GM19452 (cell line): ENCODE measurements at regions not wholly inside any gene's neighbourhood (a gene's known extent, or its start where the extent isn't known, plus 50 kb on each side); places are given as distances from the start of the nearest gene placed in this dataset.

ENCODE experiments used
- ATAC-seq: cut with Tn5 transposase; IDR thresholded peaks from one replicate; pipeline ENCODE4 v1.9.1; 2021; ENCODE audit not compliant: unreplicated experiment

DNA sequence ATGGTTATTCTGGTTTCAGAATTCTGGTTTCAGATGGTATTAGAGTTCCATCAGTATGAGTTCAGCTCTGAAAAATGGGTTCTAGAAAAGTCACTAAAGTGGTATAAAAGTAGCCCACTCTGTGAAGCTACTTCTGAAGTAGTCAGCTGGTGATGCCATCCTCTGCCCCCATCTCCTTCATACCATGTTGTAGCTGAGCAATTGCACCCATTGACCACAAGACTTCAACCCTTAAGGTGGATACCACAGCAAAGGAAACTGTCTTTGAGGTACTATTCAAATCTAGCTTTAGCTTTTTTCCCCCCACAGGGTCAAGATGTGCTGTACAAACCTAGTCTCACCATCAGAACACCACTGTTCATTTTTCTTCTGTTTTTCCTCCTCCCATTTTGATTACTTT lies 444.9 kb downstream of the DMAC1 start:
- ATAC-seq: no peak

DNA sequence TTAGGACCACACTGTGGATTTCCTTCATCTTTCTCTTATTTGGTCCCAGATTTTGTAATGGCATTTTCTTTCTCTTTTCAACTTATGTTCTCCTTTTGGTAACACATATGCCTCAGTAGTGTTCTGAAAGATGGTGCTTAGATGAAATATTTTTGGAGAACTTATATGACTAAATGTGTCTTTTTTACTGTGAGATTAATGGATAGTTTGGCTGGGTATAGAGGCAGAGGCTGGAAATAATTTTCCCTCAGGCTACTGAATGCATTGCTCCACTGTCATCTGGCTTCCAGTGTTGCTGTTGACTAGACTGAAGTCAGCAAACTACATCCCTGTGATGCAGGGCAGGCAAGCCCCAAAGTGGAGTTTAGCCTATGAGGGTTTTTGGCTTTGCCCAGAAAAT lies 450.9 kb downstream of the DMAC1 start:
- no peak for ATAC-seq

DNA sequence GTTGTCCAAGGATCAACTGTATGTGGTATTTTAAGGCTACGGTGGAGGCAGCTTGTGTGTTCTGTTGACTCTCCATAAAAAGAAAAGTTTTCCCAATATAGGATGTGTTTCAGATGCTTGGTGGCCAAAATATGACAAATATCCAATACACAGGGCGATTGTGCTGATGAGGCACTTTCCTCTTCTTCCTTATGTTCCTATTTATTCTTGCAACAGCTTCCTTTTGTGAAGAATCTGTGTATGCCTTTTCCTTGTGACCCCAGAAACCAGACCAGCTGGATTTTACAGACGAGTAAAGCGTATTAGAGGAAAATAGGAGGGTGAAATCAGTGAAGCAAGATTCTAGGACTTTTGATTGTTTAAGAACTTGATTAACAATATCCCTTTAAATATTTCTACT lies 452.0 kb downstream of the DMAC1 start:
- ATAC-seq: no peak

DNA sequence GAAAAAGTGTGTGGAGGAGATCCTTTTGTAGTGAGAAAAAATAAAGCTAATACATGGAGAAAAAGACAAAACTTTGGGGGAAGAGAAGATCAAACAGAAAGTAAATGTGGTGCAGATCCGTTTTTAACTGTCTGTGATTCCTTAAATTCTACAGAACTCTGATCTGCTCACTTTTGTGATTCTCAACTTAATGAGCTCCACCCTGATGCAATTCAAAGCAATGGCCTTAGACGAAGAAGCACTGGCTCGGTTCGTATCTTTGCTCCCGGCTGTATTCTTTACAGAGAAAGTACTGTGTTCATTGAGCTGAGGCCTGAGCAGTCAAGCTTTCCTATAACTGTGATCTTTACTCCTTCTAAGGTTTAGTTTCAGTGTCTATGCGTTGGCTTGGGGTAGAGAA lies 453.4 kb downstream of the DMAC1 start:
- no peak for ATAC-seq

DNA sequence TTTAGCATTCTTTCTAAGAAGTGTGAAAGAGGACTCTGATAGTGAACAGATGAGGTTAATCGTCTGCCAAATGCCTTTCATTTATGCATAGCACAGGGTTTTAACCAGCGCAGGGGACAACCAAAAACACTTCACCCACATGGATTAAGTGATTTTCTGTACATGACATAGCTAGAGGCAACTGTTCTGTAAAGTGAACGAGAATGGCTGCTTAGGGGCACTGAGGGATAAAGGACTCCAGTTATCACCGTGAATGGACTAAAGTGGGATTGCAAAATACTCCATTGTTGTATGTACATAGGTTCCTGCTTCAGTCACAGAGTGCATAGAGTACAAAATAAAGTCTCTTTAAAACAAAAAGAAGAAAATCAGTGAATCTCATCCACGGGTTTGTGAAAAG lies 456.8 kb downstream of the DMAC1 start:
- ATAC-seq: no peak

DNA sequence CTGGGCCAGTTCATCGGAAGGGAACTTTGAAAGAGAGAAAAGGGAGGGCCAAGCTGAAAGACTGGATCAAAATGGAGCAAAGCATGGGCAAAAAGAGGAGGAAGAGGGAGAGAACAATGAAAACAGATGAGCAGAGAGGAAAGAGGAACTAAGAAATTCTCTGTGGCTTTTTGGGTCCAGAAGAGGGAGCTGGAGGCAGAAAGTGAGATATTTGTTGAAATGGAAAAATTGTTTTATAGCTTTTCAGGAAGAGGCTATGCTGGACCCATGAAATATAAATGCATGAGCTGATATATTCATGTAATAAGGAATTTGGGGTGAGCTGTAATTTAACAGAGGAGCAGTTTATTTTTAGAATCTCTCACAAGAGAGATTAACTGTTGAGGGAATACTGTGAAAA lies 457.3 kb downstream of the DMAC1 start:
- ATAC-seq: peak; percentile 89

DNA sequence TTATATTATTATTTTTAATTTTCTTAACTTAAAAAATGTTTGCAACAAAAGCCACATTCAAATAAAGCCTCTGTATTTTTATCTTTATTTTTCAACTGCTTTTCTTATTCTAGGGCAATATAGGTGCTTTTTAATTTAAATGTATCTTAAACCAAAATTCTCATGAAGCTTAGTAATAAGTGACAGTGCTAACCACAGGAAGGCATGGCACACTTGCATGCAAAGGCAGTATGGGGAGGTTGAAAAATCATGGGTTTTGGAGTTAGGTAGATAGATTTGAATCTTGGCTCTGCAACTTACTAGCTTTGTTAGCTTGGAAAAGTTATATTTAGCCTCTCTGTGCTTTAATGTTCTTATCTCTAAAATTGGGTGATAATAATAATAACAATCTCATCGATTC lies 458.0 kb downstream of the DMAC1 start:
- ATAC-seq: peak; percentile 52

DNA sequence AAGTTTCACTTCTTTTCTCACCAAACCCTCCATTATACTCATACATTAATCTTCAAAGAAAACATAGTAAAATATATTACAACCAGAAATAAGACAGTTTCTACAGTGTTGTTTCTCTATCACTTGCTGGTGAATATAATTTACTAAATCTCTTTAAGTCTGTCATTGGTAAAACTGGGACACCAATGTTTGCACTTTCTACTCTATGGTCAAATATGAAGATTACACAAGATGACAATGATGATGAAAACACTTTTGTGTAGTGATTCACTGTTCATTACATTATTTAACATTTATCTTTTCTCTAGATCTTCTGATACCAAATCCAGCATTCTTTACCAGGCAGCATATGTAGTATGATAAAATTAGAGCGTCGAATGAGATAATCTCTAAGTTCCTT lies 459.1 kb downstream of the DMAC1 start:
- ATAC-seq: no peak

DNA sequence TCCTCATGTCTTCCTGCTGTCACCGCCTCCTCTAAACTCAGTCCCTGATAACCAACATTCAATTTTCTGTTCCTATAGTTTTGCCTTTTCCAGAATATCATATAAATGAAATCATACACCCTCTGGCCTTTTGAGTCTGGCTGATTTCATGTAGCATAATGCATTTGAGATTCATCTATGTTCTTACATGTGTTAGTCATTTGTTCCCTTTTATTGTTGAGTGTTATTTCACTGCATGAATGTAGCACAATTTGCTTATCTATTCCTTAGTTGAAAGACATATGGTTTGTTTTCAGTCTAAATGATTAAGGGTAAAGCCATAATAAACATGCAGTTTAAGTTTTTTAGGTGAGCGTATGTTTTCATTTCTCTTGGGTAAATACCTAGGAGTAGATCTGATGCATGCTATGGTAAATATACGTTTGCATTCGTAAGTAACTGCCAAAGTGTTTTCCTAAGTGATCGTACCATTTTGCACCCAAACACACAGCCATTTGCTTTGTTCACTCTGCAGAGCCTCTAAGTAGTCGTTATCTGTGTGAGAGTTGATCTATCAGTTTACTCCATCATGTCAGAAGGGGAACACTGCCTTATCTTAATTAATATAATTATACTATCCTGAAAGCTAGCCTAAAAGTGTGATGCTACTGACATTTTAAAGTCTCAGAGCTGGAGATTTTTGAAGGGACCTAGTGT lies 460.8 kb downstream of the DMAC1 start:
- ATAC-seq: no peak

DNA sequence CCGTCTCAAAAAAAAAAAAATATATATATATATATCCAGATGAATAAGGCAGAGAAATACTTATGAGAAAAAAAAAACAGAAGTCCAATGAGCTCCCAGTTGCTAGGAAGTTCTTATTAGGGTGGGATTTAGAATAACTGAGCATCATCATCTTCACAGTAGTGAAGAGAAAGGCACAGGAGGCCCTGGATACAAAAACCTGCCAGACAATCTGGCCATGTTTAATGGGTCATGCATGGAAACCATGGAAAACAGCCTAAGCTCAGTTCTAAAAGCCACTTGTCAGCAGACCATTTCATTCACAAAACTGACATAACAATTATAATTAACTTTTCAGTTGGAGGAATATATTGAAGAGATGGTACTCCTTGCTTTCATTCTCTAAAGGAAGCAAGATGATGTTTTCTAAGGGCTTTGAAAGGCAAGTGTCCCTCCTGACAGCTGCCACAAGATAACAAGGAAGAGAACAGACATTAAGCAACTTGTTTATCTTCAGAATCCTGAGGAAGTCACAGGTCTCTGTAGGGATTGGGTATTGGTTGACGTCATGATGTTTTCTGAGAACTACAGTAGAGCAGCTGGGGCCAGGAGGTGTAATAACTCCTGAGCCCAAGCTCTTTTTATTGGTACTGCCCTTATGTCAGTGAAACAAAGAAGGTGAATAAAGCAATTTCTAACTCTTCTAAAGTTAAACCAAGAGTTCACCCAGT lies 463.1 kb downstream of the DMAC1 start:
- ATAC-seq: no peak

DNA sequence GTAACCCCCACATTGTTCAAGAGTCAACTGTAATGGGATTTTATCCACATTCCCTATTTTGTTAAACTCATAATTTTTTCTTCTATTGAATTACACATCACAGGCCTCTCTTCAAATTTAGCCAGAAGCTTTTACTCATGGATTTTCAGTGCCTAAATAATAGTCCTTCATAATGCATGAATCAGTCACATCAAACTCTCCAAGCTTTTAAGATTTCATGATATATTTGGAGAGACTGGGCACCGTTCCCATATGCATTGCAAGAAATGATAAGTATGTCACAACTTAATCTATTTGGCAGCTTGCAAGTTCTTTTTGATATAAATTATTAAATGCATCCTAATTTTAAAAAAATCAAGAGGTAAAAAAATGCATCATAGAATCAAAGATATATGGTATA lies 465.9 kb downstream of the DMAC1 start:
- ATAC-seq: no peak

DNA sequence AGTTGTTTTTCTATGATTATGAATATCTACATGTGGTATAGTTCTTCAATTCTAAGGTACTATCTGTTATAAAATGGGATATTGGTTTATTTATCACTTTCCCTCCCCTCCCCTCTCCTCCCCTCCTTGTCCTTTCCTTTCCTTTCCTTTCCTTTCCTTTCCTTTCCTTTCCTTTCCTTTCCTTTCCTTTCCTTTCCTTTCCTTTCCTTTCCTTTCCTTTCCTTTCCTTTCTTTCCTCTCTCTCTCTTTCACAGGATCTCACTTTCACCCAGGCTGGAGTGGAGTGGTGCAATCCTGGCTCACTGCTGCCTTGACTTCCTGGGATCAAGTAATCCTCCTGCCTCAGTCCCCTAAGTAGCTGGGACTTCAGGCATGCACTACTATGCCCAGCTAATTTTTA lies 466.8 kb downstream of the DMAC1 start:
- no peak for ATAC-seq

DNA sequence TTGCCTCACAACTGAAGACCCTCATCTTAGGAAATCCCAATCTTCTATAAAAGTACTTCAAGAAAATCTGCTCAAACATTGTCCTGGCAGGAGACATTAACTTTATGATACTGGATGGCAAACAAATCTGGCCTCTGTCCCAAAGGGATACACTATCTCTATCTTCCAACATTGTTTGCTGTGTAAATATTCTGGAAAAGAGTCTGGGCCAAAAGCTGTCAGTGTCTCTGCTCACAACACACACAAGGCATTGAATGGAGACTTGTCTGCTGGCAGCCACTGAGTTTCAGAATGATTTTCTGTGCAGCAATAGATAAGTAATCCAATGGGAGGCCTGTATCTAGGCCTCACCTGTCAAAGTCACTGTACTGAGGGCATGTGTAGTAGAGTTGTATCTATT lies 471.1 kb downstream of the DMAC1 start:
- ATAC-seq: no peak

DNA sequence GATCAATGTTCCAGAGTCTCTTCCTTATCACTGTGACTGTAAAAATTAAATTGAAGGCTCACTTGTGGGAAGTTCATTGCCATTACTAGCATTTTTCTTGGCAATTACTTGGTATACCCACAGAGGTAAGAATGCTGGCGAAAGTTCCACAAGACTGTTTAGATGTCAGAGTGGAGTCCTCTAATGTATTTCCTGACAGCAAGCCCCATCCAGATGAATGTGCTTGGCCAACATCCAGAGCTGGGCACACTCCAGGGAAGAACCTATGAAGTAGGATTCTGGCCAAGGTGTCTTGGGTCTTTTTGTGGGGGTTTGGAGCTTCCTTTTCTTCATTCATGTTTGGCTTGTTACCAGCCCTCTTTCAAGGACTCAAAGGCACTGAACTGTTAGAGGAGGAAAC lies 473.6 kb downstream of the DMAC1 start:
- ATAC-seq: no peak

DNA sequence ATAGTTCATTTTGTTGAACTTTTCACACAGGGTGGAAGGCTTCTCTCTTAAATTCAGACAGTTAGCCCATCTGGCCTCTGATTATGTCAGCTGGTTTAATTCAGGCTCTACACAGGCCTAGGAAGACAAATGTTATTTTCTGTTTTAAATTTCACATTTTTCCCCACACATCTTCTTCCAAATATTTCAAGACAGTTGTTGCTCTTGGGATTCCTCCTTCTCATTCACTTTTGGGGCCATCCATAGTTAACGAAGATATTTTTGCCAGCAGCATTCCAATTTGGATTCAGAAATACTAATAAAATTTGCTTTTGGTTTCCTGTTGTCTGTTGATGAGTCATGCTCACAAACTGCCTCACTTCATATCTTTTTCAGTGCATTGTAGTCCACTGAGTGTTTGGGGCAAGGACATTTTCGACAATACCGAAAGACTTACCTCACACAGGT lies 475.4 kb downstream of the DMAC1 start:
- ATAC-seq: no peak

DNA sequence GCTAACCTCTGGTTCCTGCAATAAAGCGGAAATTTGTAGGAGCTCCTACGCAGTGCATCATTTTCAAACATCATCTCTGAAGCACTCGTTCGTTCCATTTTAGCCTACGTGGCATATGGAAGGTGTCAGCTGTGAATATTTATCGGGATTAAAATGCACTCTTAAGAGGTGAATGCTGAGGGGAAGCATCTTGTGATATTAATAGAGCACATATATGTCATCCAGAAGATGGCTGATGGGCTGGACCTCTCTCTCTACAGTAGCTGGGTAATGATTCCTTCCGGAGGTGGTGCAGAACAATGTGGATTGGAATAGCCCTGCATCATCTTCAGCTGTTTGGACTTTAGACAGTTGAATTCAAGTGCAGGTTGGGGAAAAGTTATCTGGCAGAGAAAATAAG lies 478.7 kb downstream of the DMAC1 start:
- no peak for ATAC-seq

DNA sequence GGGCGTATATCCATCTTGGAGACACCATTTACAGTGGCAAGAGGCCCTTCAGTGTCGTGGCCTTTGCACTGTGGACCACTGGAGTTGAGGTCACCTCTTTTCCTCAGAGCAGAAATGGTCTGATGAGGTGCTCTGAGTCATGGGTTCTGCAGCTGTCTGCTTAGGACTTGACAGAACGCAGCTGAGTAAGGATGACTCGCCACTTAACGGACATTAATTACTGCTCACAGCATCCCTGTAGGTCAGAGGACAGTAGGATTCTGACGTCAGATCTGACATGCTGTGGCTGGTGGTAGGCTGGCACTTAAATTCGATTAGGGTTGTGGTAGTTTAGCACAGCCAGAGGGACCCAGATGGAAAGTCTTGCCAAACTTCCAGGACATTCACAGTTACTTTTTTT lies 479.4 kb downstream of the DMAC1 start:
- ATAC-seq: no peak

DNA sequence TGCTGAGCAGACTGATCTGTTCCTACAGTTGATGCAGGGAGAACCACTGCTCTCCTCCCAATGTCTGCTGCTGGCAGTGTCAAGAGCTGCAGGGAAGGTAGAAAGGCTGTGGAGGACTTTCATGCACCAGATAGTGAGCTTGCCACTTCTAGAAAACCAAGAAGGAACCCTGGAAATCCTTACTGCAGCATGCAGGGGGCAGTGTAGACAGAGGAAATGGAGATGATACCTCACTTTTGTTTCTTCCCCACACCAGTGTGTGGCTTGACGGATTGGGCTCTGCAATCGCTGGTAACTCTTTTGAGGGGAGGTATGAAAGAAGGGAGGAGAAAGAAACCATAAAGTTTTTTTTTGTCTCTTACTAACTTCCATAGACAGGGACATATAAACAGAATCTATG lies 480.7 kb downstream of the DMAC1 start:
- ATAC-seq: no peak

DNA sequence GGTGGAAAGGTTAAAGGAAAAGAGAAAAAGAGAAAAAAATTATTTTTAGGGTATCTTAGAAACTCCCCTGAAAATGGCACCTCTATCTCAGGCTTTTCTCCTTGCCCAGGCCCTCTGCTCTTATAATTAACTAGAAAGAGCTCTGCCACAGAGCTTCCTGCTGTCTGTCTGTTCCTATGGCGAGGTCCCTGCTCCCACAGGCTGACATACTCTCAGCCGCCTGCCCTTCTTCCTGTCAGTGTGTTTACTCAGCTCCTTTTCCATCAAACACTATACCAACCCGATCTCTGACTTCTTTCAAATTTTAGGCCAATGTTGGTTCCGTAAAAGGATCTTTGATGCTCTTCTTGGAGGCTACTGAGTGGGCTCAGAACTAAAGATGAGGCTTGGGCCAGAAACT lies 482.6 kb downstream of the DMAC1 start:
- ATAC-seq: no peak

DNA sequence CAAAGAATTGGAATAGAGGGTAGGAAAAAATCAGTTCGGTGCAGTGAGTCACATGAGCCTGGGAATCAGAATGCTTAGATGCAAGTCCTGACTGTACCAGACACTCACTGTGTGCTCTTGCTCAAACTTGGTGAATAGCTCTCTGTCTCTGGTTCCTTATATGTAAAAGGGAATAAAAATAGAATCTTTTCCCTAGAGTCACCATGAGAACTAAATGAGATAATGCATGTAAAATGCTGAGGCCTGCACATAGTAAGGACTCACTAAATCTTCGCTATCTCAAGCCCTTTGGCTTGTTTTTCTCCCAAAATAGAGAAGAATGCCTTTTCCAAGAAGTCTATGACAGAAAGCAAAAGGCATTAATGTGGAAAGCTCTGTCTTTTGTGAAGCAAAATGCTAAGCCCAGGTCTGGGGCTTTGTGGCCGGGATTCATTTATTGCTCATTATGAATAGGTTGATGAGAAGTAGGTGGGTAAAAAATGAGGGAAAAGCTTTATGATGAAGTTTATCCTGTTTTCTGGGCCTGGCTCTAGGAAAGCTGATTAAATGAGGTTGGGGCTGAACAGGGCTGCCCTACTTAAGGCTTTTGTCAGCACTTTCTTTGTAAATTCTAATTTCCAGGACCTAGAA lies 483.3 kb downstream of the DMAC1 start:
- ATAC-seq: no peak

DNA sequence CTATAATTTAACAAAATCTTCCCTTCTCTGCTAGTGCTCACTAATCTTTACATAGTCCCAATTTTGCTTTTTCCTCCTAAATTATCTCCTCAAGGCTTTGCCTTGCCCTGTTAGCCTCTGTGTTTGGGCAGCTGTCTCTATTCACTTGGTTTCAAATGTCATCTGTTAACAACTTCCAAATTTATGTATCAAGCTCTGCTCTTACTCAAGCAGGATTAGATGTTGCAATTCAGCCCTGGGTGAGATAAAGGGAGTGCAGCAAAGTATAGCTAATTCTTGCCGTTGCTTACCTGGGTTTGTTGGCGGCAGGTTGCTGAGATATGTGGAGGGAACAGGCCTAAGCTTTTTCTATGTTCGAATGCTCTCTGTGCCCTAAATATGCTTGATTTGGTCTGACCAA lies 483.8 kb downstream of the DMAC1 start:
- no peak for ATAC-seq

DNA sequence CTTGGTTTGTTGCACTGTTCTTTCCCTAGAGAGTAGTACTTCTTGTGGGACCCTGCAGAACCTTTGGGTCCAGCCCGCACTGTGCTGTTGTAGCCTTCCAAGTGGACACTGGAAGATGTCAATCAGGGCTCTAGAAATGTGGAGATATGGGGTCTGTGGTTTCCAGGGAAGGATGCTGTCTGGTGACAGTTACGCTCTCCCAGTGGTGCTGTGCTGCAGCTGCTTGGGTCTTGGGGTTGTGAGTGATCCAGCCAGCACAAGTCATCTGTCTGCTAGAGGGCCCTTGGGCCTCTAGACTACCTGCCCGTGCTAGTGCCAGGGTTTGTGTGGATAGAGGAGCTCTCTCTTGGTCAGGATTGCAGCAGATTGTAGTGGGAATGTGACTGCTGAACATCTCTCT lies 484.5 kb downstream of the DMAC1 start:
- ATAC-seq: no peak
